ENCODE measurements at regions not wholly inside any gene's neighbourhood (a gene's known extent, or its start where the extent isn't known, plus 50 kb on each side); places are given as distances from the start of the nearest gene placed in this dataset.

DNA sequence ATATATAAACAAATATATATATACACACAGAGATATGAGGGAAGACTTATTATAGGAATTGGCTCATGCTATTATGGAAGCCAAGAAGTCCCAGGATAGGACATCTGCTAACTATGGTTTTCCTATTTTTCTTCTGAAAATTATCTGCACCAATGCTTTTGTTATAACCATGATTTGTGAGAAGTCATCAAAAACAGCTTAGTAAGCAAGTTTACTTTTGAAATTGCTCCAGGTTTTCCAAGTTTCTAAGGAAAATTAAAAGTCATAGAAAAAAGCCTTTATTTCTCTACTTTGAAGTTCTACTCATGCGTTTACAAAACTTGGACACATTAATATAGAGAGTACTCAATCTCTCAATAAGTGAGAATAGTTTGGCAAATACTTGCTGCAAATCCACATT, 213.1 kb downstream of the TRAM1L1 start:
- DNase-seq: no peak

DNA sequence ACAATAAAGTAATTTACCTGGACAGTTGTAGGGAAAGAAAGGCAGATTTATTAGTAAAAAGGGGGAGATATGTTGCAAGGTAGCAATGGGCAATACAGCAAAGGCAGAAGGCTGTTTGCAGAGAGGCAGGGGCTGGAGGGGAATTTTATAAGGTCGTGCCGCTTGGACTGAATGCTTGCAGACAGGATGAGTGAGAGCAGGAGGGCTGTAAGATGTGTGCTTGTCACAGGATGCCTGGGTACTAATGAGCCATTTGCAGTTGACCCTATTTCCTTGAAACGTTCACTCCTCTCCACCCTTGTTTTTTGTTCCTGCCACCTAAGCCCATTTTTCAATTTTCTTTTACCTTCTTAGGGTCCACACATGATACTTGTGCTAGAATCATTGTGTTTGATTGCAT, 214.7 kb downstream of the TRAM1L1 start:
- no peak for DNase-seq

DNA sequence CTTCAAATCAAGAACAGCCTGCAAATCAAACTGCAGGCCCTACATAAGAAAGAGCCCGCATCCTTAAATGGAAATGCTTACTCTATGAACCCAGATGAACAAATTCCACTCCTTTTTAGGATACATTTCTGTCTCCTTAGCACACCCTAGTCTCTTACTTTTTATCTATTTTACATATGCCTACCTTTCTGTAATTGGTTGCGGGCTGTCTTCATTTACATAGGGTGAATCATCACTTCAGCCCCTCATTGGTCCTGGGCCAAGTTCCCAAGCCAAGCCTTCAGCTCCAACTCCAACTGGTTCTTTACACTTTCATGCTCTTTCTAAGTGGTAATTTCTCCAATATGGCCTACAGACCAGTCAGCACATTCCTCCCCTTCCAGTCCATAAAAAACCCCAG, 219.3 kb downstream of the TRAM1L1 start:
- DNase-seq: no peak

DNA sequence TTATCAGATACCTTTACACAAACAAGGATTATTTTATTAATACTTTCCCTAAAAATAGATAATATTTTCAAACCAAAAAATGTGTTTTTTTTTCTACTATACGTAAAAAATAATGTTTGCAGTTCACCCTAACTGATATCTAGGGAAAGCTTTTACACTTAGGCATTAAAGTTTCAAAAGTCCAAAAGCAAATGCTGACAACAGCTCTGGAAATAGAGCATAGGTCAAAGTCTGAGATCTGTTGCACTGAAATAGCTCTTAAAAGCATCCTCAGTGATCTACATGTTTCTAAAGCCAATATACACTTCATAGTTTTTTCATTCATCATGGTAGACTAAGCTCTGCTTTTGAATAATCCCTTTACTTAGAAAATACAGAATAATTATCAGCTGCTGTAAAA, 222.8 kb downstream of the TRAM1L1 start:
- DNase-seq: no peak

DNA sequence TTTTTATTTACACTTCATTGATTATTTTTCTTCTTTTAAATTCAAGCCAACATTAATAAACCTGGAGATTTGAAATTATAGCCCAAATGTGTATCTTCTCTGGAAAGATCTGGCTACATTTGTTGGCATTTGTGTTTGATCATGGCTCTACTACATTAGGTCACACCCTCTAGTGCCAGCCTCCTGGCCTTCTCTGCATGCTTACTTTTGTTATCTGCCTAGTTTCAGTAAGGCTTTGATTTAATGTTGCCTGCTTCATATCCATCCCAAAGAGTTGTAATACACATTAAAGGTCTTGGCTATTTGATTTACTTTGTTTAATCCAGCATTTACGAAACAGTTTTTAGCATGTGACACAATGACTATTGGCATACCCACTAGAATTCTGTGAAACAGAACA, 224.5 kb downstream of the TRAM1L1 start:
- no peak for DNase-seq

DNA sequence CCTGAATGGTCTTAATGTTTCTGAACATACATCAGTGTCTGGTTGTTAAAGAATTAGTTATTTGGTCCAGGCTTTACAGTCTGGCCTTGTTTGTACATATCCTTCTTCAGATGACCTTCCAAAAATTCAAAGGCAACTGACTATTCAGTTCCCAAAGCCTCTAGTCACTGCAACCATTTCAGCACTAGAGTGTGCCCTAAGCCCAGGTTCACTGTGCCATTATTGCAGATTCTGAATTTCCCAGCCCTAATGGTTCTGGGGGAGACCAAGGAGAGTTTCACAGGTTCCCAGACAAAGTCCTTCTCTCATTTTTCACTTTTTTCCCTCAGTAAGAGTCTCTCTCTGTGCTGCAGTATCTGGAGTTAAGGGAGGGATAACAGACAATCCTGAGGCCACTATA, 235.8 kb downstream of the TRAM1L1 start:
- no peak for DNase-seq

DNA sequence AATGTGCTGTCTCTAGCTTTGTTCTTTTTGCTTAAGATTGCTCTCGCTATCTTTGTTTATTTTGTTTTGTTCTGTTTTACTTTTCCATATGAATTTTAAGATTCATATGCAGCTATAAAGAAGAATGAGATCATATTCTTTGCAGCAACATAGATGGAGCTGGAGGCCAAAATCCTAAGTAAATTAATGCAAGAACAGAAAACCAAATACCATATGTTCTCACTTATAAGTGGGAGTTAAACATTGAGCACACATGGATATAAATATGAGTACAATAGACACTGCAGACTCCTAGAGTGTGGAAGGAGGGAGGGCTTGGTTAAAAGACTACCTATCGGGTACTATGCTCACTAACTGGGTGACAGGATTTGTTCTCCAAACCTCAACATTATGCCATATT, 237.8 kb downstream of the TRAM1L1 start:
- DNase-seq: no peak

DNA sequence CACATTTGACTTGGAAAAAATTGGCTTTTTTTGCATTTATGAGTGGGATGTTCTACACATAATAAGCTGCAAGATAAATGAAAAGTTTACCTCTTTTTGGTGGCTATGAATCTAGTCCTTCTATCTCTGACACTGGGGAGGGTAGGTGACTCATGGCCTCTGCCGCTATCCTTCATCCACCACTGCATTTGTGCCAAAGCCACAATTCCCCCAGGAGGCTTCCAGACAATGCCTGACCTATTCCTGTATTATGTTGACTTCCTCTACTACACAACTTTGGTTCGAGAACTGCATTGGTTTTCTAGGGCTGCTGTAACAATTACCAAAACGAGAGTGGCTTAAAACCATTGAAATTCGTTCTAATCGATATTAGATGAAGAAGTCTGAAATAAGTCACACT, 245.6 kb downstream of the TRAM1L1 start:
- no peak for DNase-seq

DNA sequence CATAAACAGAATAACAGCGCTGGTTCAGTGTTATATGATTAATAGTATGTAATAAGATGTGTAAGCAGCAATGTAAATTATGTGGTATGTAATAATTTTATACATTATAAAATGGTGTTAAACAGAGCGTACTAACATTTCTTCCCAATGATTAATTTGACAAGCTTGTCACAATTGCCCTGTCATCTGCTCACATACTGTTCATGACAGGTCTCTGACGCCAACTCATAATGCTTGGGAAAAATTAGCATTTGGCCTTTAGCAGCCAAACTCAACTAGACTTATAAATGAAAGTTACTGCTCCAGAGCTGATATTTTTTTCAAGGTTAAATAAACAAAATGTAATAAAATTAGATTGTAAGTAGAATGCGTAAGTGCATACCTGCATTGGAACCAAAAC, 246.8 kb downstream of the TRAM1L1 start:
- DNase-seq: no peak

DNA sequence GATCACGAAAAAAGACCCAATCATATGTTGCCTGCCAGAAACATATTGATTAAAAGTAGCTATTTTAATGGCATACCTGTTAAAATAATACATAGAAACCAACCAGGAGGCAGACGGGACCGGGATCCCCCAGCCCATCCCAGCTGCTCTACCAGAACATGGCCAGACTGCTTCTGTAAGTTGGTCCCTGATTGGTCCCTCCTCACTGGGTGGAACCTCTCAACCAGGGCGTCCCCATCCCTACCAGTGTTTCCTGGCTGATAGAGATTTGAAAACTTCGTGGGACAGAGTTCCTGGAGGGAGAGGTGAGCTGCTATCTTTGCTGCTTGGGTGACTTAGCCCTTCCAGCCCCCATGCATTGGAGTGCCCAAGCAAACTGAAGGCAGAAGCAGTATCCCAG, 256.2 kb downstream of the TRAM1L1 start:
- DNase-seq: no peak

DNA sequence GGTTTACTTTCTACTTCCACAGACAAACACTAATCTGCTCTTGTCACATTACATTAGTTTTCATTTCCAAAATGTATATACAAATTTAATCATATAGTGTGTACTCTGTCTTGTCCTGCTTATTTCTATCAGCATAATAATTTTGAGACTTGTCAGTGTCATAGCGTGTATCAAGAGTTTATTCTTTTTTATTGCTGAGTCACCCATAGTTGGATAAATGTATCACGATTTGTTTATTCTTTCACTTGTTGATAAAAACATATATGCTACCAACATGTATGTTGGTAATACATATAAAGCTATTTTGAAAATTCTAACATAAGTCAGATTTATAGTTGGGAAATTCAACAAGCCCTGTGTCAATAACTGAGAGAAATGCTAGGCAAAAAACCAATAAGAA, 261.2 kb downstream of the TRAM1L1 start:
- no peak for DNase-seq

DNA sequence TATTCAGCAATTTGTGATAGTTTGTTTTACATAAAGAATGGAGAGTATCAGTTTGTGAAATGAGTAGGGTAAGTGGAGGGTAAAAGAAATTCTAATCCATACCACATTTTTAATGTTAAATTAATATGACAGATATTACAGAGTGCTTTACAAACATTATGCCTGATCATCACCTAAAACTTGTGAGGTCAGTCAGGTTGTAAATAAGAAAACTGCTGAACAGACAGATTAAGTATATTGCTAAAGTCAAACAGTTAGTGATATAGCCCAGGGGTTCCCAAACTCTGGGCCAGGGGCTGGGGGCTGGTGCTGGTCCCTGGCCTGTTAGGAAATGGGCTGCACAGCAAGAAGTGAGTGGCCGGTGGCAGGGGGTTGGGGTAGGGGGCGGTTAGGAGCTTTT, 273.6 kb downstream of the TRAM1L1 start:
- no peak for DNase-seq

DNA sequence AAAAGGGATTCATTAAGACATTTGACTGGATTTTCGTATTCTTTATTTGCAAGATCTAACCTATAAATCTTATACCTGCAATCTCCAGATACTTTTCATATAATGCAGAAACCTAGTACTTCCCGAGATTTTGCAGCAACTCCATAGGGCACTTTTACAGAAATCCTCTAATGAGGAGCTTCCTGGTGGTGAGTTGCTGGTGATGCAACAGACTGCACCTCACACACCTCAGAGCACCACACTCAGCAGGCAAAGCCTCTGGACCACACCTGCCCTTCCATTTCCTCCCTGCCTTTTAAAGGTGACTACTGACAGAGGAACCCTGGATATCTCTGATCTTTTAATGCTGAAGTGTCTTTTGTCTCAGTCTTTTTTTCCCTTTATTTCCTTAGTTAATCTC, 289.4 kb downstream of the TRAM1L1 start:
- DNase-seq: no peak

DNA sequence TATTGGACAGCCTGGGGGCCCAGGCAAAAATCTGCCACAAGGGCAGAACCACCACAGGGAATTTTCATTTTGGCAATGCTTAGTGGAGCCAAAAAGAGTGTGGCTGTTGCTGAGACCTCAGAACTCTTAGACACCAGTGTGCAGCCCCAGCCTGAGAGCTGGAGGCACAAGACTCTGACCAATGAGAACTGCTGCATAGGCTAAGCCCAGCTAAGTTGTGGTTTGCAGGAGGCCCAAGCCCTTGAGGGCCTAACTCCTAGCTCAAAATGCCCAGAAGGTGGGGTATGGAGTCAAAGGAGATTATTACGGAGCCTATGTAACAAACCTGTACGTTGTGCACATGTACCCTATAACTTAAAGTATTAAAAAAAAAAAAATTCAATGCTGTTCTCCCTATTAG, 296.7 kb downstream of the TRAM1L1 start:
- no peak for DNase-seq

DNA sequence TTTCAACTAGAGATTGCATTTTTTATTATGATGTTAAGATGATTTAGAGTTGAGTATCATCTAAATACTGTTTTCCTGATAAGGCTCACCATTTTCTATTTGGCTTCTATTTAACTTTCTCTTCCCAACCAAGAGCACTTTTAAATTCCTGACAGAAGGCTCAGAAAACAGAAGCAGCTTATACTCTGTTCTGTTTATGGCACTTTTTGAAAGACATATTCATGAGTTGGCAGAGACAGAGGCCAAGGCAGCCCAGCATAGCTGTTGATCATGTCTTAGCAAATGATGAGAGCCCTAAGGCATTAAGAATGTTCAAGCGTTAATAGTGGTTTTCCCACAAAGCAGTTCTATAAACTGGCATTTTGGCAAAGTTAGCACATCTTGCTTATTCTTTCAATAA, 330.3 kb downstream of the TRAM1L1 start:
- DNase-seq: no peak

DNA sequence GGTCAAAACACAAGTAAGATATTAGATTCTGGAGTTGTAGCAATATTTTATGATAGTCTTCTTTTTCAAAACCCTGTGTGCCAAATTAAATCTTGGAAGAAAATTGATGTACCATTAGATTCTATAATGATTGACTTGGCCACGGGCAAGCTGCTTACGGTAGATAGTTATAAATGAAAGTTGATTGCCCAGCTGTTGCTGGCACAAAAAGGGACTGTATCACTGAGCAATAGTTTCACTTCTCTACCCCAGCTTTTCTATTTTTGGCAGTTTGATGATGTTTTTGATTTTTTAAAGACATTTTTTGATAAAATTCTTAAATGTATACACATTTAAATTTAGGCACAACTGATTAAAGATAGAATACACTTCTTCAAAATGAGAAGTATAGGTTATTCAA, 333.3 kb downstream of the TRAM1L1 start:
- DNase-seq: no peak

DNA sequence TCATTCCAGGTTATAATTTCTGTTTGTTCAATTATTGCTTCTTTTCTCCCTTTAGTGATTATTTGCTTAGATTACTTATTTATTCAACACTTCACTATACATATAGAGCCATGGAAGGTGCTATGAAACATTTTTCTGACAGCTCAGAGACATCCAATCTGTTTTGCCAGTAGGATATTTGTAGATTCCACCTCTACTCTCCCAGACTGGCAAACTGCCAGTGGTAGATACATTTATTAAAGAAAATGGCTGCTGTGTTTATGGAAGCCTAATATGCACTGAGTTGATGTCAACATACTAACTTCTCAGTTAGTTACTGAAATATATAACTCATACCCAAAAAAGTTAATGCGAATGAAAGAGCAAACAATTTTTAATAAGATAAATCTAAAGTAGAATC, 348.6 kb downstream of the TRAM1L1 start:
- DNase-seq: no peak

DNA sequence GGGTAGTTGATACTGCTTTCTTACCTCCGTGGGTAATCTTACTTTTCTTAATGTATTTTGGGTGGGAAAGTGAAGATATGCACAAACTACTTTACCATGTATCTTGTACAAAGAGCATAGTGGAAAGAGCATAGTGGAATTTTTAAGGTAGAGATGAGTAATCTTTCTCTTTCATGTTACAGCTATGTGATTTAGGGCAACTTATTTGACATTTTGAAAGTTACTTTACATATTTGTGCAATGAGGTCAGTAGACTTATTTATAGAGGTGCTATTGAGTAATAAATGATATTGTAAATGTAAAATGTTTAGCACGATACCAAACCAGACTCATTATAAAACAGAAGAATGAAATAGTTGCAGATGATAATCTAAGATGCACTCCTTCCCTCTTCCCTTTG, 351.2 kb downstream of the TRAM1L1 start:
- no peak for DNase-seq

DNA sequence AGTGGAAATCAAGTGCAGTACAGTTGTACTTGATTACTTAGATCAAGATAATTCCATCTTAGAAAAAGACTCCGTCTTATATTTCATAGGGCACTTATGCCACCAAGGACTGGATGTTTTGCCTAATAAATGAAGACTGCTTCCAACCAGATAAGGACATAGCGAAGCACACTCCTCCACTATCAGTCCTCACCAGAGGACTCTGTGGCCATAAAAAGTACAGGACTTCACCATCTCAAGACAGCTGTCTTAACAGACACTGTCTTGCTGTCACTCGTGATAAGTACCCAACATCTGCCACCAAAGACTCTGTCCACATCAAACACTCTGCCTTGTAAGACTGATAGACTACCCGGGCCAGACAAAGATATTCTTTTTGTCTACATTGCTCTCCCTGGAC, 352.0 kb downstream of the TRAM1L1 start:
- DNase-seq: no peak

DNA sequence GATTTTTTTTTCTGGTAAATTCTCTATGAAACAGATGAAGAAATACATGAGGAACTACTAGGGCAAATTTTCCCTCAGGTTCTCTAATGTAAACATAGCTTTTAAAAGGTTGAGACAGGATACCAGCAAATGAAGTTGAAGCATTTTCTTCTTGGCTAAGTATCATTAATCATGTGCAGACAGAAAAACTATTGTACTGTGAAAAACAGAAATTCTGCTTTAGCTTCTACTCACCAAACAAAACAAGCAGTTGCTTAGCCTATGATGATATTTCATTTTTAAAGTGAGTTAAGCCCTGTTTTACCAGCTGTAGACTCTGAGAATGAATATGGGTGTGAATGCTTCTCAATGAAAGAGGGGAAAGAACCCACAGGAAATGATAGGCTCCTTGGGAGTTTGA, 358.9 kb downstream of the TRAM1L1 start:
- DNase-seq: no peak

DNA sequence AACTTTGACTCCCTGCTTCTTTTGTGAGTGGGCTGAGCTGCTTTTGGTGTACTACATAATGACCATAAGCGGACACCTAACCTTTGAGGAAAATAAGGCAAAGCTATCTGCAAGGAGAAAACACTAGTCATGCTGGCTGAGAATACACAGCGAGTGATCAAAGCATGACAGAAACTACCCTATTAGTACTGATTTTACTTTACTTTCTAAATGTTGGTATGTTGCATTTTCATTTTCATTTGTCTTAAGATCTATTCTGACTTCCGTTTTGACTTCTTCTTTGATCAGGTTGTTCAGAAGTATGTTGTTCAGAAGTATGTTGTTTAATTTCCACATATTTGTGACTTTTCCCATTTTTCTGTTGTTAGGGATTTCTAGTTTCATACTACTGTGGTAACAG, 361.1 kb downstream of the TRAM1L1 start:
- DNase-seq: no peak

DNA sequence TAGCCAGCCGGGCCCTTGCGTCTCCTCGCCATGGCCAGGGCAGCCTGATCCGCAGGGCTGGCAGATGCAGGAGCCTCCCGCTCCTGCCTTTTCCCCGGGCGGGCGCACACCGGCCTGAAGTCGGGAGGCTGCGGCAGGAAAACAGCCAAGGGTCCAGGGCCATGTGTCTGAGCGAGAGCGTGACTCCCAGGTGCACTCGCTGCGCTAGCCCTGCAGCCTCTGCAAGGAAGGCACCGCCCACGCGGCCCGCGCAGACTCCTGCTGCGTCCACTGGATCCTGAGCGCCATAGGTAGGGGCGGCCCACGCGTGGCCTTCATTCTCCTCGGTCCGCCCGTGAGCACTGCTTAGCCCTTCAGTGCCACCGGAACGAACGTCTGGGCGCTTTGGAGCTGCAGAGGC, 379.9 kb downstream of the TRAM1L1 start:
- DNase-seq: no peak

DNA sequence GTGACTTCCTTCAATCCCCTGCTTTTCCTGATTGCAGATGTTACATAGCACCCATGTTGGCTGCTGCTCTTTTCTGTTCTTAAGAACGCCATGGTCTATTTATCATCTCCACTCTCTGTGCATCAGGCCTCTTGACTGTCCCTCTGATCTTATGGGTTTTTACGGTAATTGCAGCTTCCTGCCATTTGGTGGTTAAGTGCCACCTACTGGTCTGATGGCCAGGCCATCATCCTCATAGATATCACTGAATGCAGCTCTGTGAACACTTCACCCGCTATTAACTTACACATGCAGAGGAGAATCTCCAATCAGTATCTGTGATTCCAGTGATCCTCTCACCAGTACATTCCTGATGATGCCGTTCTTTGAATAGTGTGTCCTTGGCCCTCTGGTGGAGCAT, 382.4 kb downstream of the TRAM1L1 start:
- no peak for DNase-seq

DNA sequence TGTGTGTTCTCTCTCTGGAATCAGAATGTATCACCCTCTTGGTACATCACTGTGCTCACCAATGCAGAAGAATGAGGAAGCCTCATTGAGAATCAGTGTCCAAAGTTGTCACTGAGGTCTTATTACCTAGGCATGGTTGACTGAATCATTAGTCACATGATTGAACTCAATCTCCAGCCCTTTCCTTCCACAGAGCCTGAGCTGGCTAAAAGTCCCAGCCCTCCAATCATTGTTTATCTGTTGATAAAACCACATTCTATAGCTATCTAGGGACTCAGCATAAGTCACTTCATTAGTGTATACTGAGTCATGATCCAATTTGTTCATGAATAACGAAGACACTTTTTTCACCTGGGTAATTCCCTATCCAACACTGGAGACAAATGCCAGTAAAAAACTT, 396.8 kb downstream of the TRAM1L1 start:
- no peak for DNase-seq

DNA sequence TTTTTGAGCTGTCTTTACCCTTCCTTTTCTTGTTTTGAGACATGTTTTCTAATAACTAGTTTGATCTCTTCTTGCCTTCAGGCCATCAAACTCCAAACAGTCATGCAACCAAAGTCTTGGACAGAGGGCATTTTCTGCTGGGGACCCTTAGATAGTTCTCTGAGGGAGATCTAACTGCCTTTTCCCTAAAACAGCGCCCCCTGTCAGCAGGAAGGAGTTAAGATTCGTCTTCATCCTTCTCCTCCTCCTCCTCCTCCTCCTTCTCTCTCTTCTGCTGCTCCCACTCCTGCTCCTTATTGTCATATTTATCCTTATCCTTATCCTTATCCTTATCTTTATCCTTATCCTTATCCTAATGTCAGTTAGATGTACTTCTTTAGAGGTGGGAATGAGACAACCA, 417.2 kb downstream of the TRAM1L1 start:
- DNase-seq: no peak

DNA sequence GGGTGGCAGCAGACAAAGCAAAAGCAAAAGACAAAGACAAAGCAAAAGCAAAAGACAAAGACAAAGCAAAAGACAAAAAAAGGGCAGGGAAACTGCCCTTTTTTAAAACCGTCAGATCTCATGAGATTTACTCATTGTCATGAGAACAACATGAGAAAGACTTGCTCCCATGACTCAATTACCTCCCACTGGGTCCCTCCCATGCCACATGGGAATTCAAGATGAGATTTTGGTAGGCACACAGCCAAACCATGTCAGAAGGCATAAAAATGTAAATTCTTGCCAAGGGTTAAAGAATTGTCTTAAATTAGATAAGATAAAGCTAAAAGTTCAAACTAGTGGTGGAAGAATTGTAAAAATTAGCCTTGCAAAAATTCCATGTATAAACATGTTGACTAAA, 419.7 kb downstream of the TRAM1L1 start:
- no peak for DNase-seq
